ENCODE measurements at regions not wholly inside any gene's neighbourhood (a gene's known extent, or its start where the extent isn't known, plus 50 kb on each side); places are given as distances from the start of the nearest gene placed in this dataset.

GRCh38 chr2:129895061-129895460 lies 84.4 kb upstream of the RAB6C start:
- DNase-seq (ENCODE audit: low spot score) = no peak

GRCh38 chr2:129895526-129896082 lies 83.9 kb upstream of the RAB6C start:
- DNase-seq (ENCODE audit: low spot score) = no peak

- DNase-seq (ENCODE audit: low spot score) = no peak
These were observed 83.0 kb upstream of the RAB6C start for GRCh38 chr2:129896226-129897100.

- no peak for DNase-seq (ENCODE audit: low spot score)
These were observed 77.6 kb upstream of the RAB6C start for GRCh38 chr2:129901754-129902415.

- no peak for DNase-seq (ENCODE audit: low spot score)
These were observed 76.5 kb upstream of the RAB6C start for GRCh38 chr2:129902731-129903585.

- DNase-seq (ENCODE audit: low spot score) = peak; percentile 28
These were observed 75.7 kb upstream of the RAB6C start for GRCh38 chr2:129903586-129904425.

- DNase-seq (ENCODE audit: low spot score) = no peak
These were observed 74.7 kb upstream of the RAB6C start for GRCh38 chr2:129904532-129905446.

- no peak for DNase-seq (ENCODE audit: low spot score)
These were observed 73.8 kb upstream of the RAB6C start for GRCh38 chr2:129905664-129906081.

- DNase-seq (ENCODE audit: low spot score) = no peak
These were observed 73.2 kb upstream of the RAB6C start for GRCh38 chr2:129906139-129906860.

- DNase-seq (ENCODE audit: low spot score) = no peak
These were observed 72.6 kb upstream of the RAB6C start for GRCh38 chr2:129906861-129907235.

GRCh38 chr2:129907256-129907998 lies 72.0 kb upstream of the RAB6C start:
- no peak for DNase-seq (ENCODE audit: low spot score)

- DNase-seq (ENCODE audit: low spot score) = no peak
These were observed 70.6 kb upstream of the RAB6C start for GRCh38 chr2:129908721-129909373.

GRCh38 chr2:129909651-129910418 lies 69.6 kb upstream of the RAB6C start:
- DNase-seq (ENCODE audit: low spot score) = no peak

- no peak for DNase-seq (ENCODE audit: low spot score)
These were observed 68.8 kb upstream of the RAB6C start for GRCh38 chr2:129910446-129911362.

GRCh38 chr2:129911363-129912065 lies 68.0 kb upstream of the RAB6C start:
- no peak for DNase-seq (ENCODE audit: low spot score)
